H1 (cell line): ENCODE measurements at regions not wholly inside any gene's neighbourhood (a gene's known extent, or its start where the extent isn't known, plus 50 kb on each side); places are given as distances from the start of the nearest gene placed in this dataset.

ENCODE experiments used
- EP300 ChIP-seq, 2 experiments: IDR thresholded peaks; 1 replicate in 1 of 2; 2 replicates in 1 of 2; pipeline ENCODE4 v1.6.1; 2011 to 2012; ENCODE audit warnings: low read depth in 2 of 2, low read length in 2 of 2, mild to moderate bottlenecking in 2 of 2, borderline replicate concordance in 1 of 2, inconsistent platforms in 1 of 2, moderate library complexity in 1 of 2
- NRF1 ChIP-seq: IDR thresholded peaks from 2 replicates; pipeline ENCODE4 v1.6.1; 2011; ENCODE audit warnings: mild to moderate bottlenecking, low read depth, low read length, improper control_type of control experiment

GRCh38 chr13:34347784-34348573 lies 530.0 kb downstream of the RFC3 start (continued):
- TF ChIP-seq NRF1, result no peak
- TF ChIP-seq EP300 (IDR thresholded peaks at IDR 0.05; ENCODE audit: borderline replicate concordance in 1 of 2, low read depth in 2 of 2, low read length in 2 of 2), result no peak
- TF ChIP-seq, all 59 proteins: peak for 0
